ENCODE measurements at regions not wholly inside any gene's neighbourhood (a gene's known extent, or its start where the extent isn't known, plus 50 kb on each side); places are given as distances from the start of the nearest gene placed in this dataset.

- TF ChIP-seq ATF3 (IDR thresholded peaks at IDR 0.05; ENCODE audit: insufficient read depth, low read depth, low read length) = no peak
- no peak for TF ChIP-seq TEAD4 (IDR thresholded peaks at IDR 0.05; ENCODE audit: low read depth, low read length)
- no peak for TF ChIP-seq E2F6 (IDR thresholded peaks at IDR 0.05)
- TF ChIP-seq POLR2AphosphoS5 (IDR thresholded peaks at IDR 0.05; ENCODE audit: low read depth, low read length) = no peak
These were observed 140.9 kb upstream of the DMRT1 start (continued) for GRCh38 chr9:700365-701282.

All from H1 (cell line).